ENCODE measurements at regions not wholly inside any gene's neighbourhood (a gene's known extent, or its start where the extent isn't known, plus 50 kb on each side); places are given as distances from the start of the nearest gene placed in this dataset.
"Not testable (repeated sequence)": the region's sequence is repeated elsewhere in the genome, so short reads cannot be mapped to it uniquely, and the experiment has no call there.

- not testable (repeated sequence) for H3K4me3 ChIP-seq, H3K9me3 ChIP-seq, H3K36me3 ChIP-seq, H3K4me2 ChIP-seq, H3K27ac ChIP-seq, H4K20me1 ChIP-seq, H3K4me1 ChIP-seq, H3K27me3 ChIP-seq, H3K9ac ChIP-seq
Measured at GRCh38 chr21:9086299-9086698, 1435.1 kb upstream of the TPTE start.

- not testable (repeated sequence) for H3K36me3 ChIP-seq, H3K27ac ChIP-seq, H4K20me1 ChIP-seq, H3K4me1 ChIP-seq, H3K27me3 ChIP-seq, H3K4me2 ChIP-seq, H3K4me3 ChIP-seq, H3K9me3 ChIP-seq, H3K9ac ChIP-seq
Measured at GRCh38 chr21:9087816-9088215, 1433.6 kb upstream of the TPTE start.

GRCh38 chr21:9129741-9130140 is 1391.6 kb upstream of the TPTE start:
- H3K4me1 ChIP-seq, H3K27me3 ChIP-seq, H4K20me1 ChIP-seq, H3K9ac ChIP-seq, H3K27ac ChIP-seq, H3K9me3 ChIP-seq, H3K4me2 ChIP-seq, H3K36me3 ChIP-seq, H3K4me3 ChIP-seq: not testable (repeated sequence)

- not testable (repeated sequence) for H3K36me3 ChIP-seq, H3K4me3 ChIP-seq, H3K9ac ChIP-seq, H3K27me3 ChIP-seq, H3K9me3 ChIP-seq, H3K4me2 ChIP-seq, H4K20me1 ChIP-seq, H3K27ac ChIP-seq, H3K4me1 ChIP-seq
Measured at GRCh38 chr21:9130817-9131216, 1390.6 kb upstream of the TPTE start.
